Ovary (tissue), 7 donors: ENCODE measurements at regions not wholly inside any gene's neighbourhood (a gene's known extent, or its start where the extent isn't known, plus 50 kb on each side); places are given as distances from the start of the nearest gene placed in this dataset.

ENCODE experiments used
- DNase-seq, 5 donors: peaks; one replicate each; pipeline ENCODE4 v3.0.0-alpha.2; 2019 to 2020
- H3K27ac ChIP-seq, 2 donors: fragments of 200-600 bp; one replicate each; pipeline versions ENCODE4 v1.5.1 to v1.8.0; 2019 to 2022
- H3K27me3 ChIP-seq: fragments of 200-600 bp; one replicate; pipeline ENCODE4 v1.8.0; 2022
- H3K36me3 ChIP-seq: fragments of 200-600 bp; sonication (generic); one replicate; pipeline ENCODE4 v1.5.1; 2019
- H3K4me1 ChIP-seq: one replicate; pipeline ENCODE4 v1.8.1; 2013; ENCODE audit warnings: mild to moderate bottlenecking, moderate library complexity; ENCODE audit not compliant: insufficient read depth
- H3K4me3 ChIP-seq: fragments of 200-600 bp; sonication (generic); one replicate; pipeline ENCODE4 v1.5.1; 2017
- H3K9me3 ChIP-seq, 2 donors: fragments of 200-600 bp in 1 of 2; sonication (generic) in 1 of 2; one replicate each; pipeline versions ENCODE4 v1.5.1 to v1.8.1; 2013 to 2019; ENCODE audit warnings: mild to moderate bottlenecking in 1 of 2, moderate library complexity in 1 of 2
- CTCF ChIP-seq, 3 donors: fragments of 450-650 bp in 2 of 3; fragments of 200-600 bp in 1 of 3; IDR thresholded peaks; one replicate each; pipeline versions ENCODE4 v1.5.1 to v1.8.0; 2016 to 2022; ENCODE audit warnings: antibody characterized with exemption in 3 of 3, mild to moderate bottlenecking in 1 of 3
- EP300 ChIP-seq: sonication (generic); formaldehyde crosslinking; IDR thresholded peaks from one replicate; pipeline ENCODE4 v1.6.1; 2017; ENCODE audit warnings: antibody characterized with exemption
- POLR2A ChIP-seq: fragments of 450-650 bp; IDR thresholded peaks from one replicate; pipeline ENCODE4 v1.6.1; 2017; ENCODE audit warnings: antibody characterized with exemption, mild to moderate bottlenecking, moderate library complexity
- WGBS, 3 donors: extraction: QIAGEN DNeasy Blood & Tissue Kit in 1 of 3; methylation state at CpG; one replicate each; pipeline versions ENCODE4 v1.1.5 to v1.1.7; 2013 to 2017; 5-methylcytosine and 5-hydroxymethylcytosine counted together
- intact Hi-C, 4 donors: fragments of 100-400 bp; cut with DNase I; formaldehyde crosslinking; loops; one replicate each; pipeline versions ENCODE4 v1.11.0 to v1.15.1; 2022 to 2023
- donor health status: DM: no; HTN: no; CAD: no; lungs with moderate emphysema.
- donor health status: DM: no; HTN: no; CAD: no.
- donor health status: Bipolar disorder and iron deficiency.
- donor health status: DM: no; HTN: no; CAD: no.
- donor health status: DM: yes; HTN: yes; CAD: no.

GRCh38 chr1:47557066-47557465 is 119.2 kb downstream of the FOXD2 start:
- no peaks in the 10 kb centered on the region for H3K4me1 ChIP-seq
- intact Hi-C loops: no loop called here
- no peak overlapping the region for H3K4me3 ChIP-seq
- no peaks in the 10 kb centered on the region for H3K36me3 ChIP-seq
- WGBS, 3 donors: 80 to 85% (median 83%) methylated on average over 4 of the region's 4 CpGs
- TF ChIP-seq EP300 (no peak), POLR2A (no peak), CTCF (IDR thresholded peaks at IDR 0.05) (no peak)
- no peak for DNase-seq
- no peaks in the 10 kb centered on the region for H3K27me3 ChIP-seq
- H3K9me3 ChIP-seq: no peaks in the 10 kb centered on the region
- H3K27ac ChIP-seq: no peak overlapping the region

- Histone ChIP-seq H3K27ac (no peak overlapping the region), H3K9me3 (no peaks in the 10 kb centered on the region), H3K27me3 (no peaks in the 10 kb centered on the region), H3K36me3 (no peaks in the 10 kb centered on the region), H3K4me3 (no peak overlapping the region), H3K4me1 (no peaks in the 10 kb centered on the region)
- no peak for DNase-seq
- TF ChIP-seq CTCF (IDR thresholded peaks at IDR 0.05): no peak
- TF ChIP-seq EP300: no peak
- TF ChIP-seq POLR2A: no peak
- intact Hi-C loops: no loop called here
- 7 to 20% (median 15%) methylated on average over 18 of the region's 18 CpGs for WGBS, 3 donors
Observed at GRCh38 chr1:47558601-47559593, 121.1 kb downstream of the FOXD2 start.

GRCh38 chr1:47559944-47560695 is 122.3 kb downstream of the FOXD2 start:
- TF ChIP-seq EP300: no peak
- no peak for TF ChIP-seq POLR2A
- no peak for TF ChIP-seq CTCF (IDR thresholded peaks at IDR 0.05)
- Histone ChIP-seq H3K27me3 (no peaks in the 10 kb centered on the region), H3K36me3 (no peaks in the 10 kb centered on the region), H3K4me3 (no peak overlapping the region), H3K27ac (no peak overlapping the region), H3K9me3 (no peaks in the 10 kb centered on the region), H3K4me1 (no peaks in the 10 kb centered on the region)
- 70 to 81% (median 74%) methylated on average over 7 of the region's 7 CpGs for WGBS, 3 donors
- no peak for DNase-seq
- intact Hi-C loops: no loop called here

GRCh38 chr1:47561523-47562007 is 123.7 kb downstream of the FOXD2 start:
- WGBS, 3 donors: 75 to 89% (median 80%) methylated on average over 2 of the region's 2 CpGs
- Histone ChIP-seq H3K27me3 (no peaks in the 10 kb centered on the region), H3K9me3 (no peaks in the 10 kb centered on the region), H3K36me3 (no peaks in the 10 kb centered on the region), H3K27ac (no peak overlapping the region), H3K4me1 (no peaks in the 10 kb centered on the region), H3K4me3 (no peak overlapping the region)
- TF ChIP-seq POLR2A: no peak
- no peak for TF ChIP-seq EP300
- no peak for TF ChIP-seq CTCF (IDR thresholded peaks at IDR 0.05)
- no peak for DNase-seq
- intact Hi-C loops: no loop called here
